Skin epidermis (tissue), 12 donors: ENCODE measurements at regions not wholly inside any gene's neighbourhood (a gene's known extent, or its start where the extent isn't known, plus 50 kb on each side); places are given as distances from the start of the nearest gene placed in this dataset.

Experiments used
- H3K27ac ChIP-seq, 21 experiments: fragments of 200-600 bp; sonication (generic) in 11 of 21; one replicate each; pipeline ENCODE4 v1.5.0; 2020; ENCODE audit warnings: mild to moderate bottlenecking in 3 of 21, inconsistent platforms in 2 of 21, moderate library complexity in 2 of 21
- H3K4me3 ChIP-seq, 7 experiments: fragments of 200-600 bp; sonication (generic) in 2 of 7; one replicate each; pipeline ENCODE4 v1.5.0; 2020; ENCODE audit warnings: inconsistent platforms in 2 of 7, mild to moderate bottlenecking in 2 of 7, moderate library complexity in 1 of 7

GRCh38 chr20:40592941-40593340, 96.1 kb downstream of the MAFB start:
- Histone ChIP-seq H3K4me3 (no peak overlapping the region), H3K27ac (peak overlapping the region in 1 of 21 experiments; percentile 25)

GRCh38 chr20:40591536-40591935, 97.5 kb downstream of the MAFB start:
- no peak overlapping the region for H3K4me3 ChIP-seq
- H3K27ac ChIP-seq, result no peak overlapping the region

- H3K4me3 ChIP-seq, result no peak overlapping the region
- no peak overlapping the region for H3K27ac ChIP-seq
Observed at GRCh38 chr20:40591119-40591518, 97.9 kb downstream of the MAFB start.

GRCh38 chr20:40589581-40589980, 99.5 kb downstream of the MAFB start:
- no peak overlapping the region for H3K27ac ChIP-seq
- H3K4me3 ChIP-seq, result no peak overlapping the region

- Histone ChIP-seq H3K4me3 (no peak overlapping the region), H3K27ac (no peak overlapping the region)
Observed at GRCh38 chr20:40588891-40589290, 100.1 kb downstream of the MAFB start.

- no peak overlapping the region for H3K27ac ChIP-seq
Observed at GRCh38 chr20:40587038-40587437, 102.0 kb downstream of the MAFB start.

GRCh38 chr20:40584130-40584809, 104.8 kb downstream of the MAFB start:
- H3K27ac ChIP-seq, result no peak overlapping the region
- no peak overlapping the region for H3K4me3 ChIP-seq

More at GRCh38 chr20:40587038-40587437, 102.0 kb downstream of the MAFB start:
- H3K4me3 ChIP-seq, result no peak overlapping the region

GRCh38 chr20:40583636-40584035, 105.4 kb downstream of the MAFB start:
- Histone ChIP-seq H3K4me3 (no peak overlapping the region), H3K27ac (no peak overlapping the region)

GRCh38 chr20:40583205-40583604, 105.8 kb downstream of the MAFB start:
- Histone ChIP-seq H3K27ac (peak overlapping the region in 1 of 21 experiments; percentile 6), H3K4me3 (no peak overlapping the region)

GRCh38 chr20:40582531-40582930, 106.5 kb downstream of the MAFB start:
- H3K27ac ChIP-seq, result no peak overlapping the region
- no peak overlapping the region for H3K4me3 ChIP-seq

- Histone ChIP-seq H3K27ac (no peak overlapping the region), H3K4me3 (no peak overlapping the region)
Observed at GRCh38 chr20:40579701-40580100, 109.3 kb downstream of the MAFB start.

GRCh38 chr20:40578961-40579360, 110.1 kb downstream of the MAFB start:
- H3K4me3 ChIP-seq, result no peak overlapping the region

GRCh38 chr20:40575851-40576250, 113.2 kb downstream of the MAFB start:
- Histone ChIP-seq H3K27ac (no peak overlapping the region), H3K4me3 (no peak overlapping the region)

More at GRCh38 chr20:40578961-40579360, 110.1 kb downstream of the MAFB start:
- no peak overlapping the region for H3K27ac ChIP-seq

- Histone ChIP-seq H3K27ac (peak overlapping the region in 2 of 21 experiments; percentile 19 to 32), H3K4me3 (no peak overlapping the region)
Observed at GRCh38 chr20:40572251-40572650, 116.8 kb downstream of the MAFB start.

GRCh38 chr20:40571639-40572038, 117.4 kb downstream of the MAFB start:
- H3K27ac ChIP-seq, result peak overlapping the region in 3 of 21 experiments; percentile 19 to 39 (median 32)
- no peak overlapping the region for H3K4me3 ChIP-seq

GRCh38 chr20:40568200-40568599, 120.8 kb downstream of the MAFB start:
- no peak overlapping the region for H3K4me3 ChIP-seq
- H3K27ac ChIP-seq, result no peak overlapping the region

- Histone ChIP-seq H3K27ac (peak overlapping the region in 3 of 21 experiments; percentile 11 to 26 (median 15)), H3K4me3 (no peak overlapping the region)
Observed at GRCh38 chr20:40565682-40566040, 123.4 kb downstream of the MAFB start.

GRCh38 chr20:40565001-40565681, 123.9 kb downstream of the MAFB start:
- Histone ChIP-seq H3K4me3 (no peak overlapping the region), H3K27ac (peak overlapping the region in 4 of 21 experiments; percentile 10 to 26 (median 13))

GRCh38 chr20:40563296-40563950, 125.6 kb downstream of the MAFB start:
- Histone ChIP-seq H3K27ac (peak overlapping the region in 4 of 21 experiments; percentile 18 to 47 (median 42)), H3K4me3 (no peak overlapping the region)

GRCh38 chr20:40562031-40562430, 127.0 kb downstream of the MAFB start:
- H3K27ac ChIP-seq, result peak overlapping the region in 3 of 21 experiments; percentile 18 to 47 (median 26)
- no peak overlapping the region for H3K4me3 ChIP-seq

GRCh38 chr20:40561187-40561586, 127.8 kb downstream of the MAFB start:
- Histone ChIP-seq H3K4me3 (no peak overlapping the region), H3K27ac (no peak overlapping the region)
